ENCODE measurements at regions not wholly inside any gene's neighbourhood (a gene's known extent, or its start where the extent isn't known, plus 50 kb on each side); places are given as distances from the start of the nearest gene placed in this dataset.
A peak's percentile ranks its signal among the peaks of the same experiment; 100 is the strongest.

DNA sequence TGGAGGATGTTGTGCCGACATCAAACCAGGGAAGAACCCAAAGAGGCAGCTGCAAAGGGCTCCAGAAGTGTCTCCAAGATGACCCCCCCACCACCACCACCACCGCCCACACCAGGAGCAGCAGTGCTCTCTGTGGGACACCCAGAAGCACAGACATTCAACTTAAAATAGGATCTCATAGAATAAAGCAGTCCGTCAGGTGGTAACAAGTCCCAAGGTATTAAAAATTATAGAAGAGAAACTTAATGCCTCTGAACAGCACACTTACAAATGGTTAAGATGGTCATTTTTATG lies 155.5 kb upstream of the ID2 start:
- Histone ChIP-seq H3K4me1 (peaks cover 89% of the 10 kb centered on the region), H3K9me3 (ENCODE audit: control insufficient read depth, low read length) (no peaks in the 10 kb centered on the region), H3K27ac (peak overlapping the region; percentile 100), H3K4me2 (ENCODE audit: low read length) (peak overlapping the region; percentile 70), H3K79me2 (peaks cover 10% of the 10 kb centered on the region), H3K9ac (peak overlapping the region; percentile 35), H2AFZ (no peak overlapping the region), H3K36me3 (ENCODE audit: control insufficient read depth, insufficient read depth, low read length) (no peaks in the 10 kb centered on the region), H3K27me3 (ENCODE audit: control insufficient read depth, insufficient read depth, low read length) (no peaks in the 10 kb centered on the region), H3K4me3 (ENCODE audit: low read depth, low read length) (peak overlapping the region; percentile 50)
- TF ChIP-seq, protein P1, sequence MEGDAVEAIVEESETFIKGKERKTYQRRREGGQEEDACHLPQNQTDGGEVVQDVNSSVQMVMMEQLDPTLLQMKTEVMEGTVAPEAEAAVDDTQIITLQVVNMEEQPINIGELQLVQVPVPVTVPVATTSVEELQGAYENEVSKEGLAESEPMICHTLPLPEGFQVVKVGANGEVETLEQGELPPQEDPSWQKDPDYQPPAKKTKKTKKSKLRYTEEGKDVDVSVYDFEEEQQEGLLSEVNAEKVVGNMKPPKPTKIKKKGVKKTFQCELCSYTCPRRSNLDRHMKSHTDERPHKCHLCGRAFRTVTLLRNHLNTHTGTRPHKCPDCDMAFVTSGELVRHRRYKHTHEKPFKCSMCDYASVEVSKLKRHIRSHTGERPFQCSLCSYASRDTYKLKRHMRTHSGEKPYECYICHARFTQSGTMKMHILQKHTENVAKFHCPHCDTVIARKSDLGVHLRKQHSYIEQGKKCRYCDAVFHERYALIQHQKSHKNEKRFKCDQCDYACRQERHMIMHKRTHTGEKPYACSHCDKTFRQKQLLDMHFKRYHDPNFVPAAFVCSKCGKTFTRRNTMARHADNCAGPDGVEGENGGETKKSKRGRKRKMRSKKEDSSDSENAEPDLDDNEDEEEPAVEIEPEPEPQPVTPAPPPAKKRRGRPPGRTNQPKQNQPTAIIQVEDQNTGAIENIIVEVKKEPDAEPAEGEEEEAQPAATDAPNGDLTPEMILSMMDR (IDR thresholded peaks at IDR 0.05), result no peak

DNA sequence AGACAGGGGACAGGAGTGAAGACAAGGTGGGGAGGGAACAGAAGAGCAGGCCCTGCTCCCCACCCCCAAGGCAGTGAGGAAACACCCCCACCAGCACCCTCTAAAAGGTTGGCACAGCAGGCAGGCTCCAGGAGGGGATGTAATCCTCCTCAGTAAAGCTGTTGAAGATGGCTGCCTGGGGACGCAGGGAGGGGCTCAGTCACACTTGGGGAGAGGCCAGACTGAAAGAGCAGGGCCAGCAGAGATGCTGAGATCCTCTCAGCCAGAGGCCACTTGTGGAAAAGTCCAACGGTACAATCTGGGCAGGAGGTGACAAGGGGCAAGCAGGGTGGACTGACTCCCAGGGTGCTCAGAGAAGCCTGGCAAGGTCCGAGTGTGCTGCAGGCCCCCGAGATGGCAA lies 154.8 kb upstream of the ID2 start:
- peak overlapping the region; percentile 27 for H2AFZ ChIP-seq
- TF ChIP-seq, protein P1 (IDR thresholded peaks at IDR 0.05), result no peak
- H3K27me3 ChIP-seq (ENCODE audit: control insufficient read depth, insufficient read depth, low read length), result no peaks in the 10 kb centered on the region
- peaks cover 95% of the 10 kb centered on the region for H3K4me1 ChIP-seq
- H3K36me3 ChIP-seq (ENCODE audit: control insufficient read depth, insufficient read depth, low read length), result no peaks in the 10 kb centered on the region
- peak overlapping the region; percentile 50 for H3K4me3 ChIP-seq (ENCODE audit: low read depth, low read length)
- H3K9ac ChIP-seq, result peak overlapping the region; percentile 12
- no peaks in the 10 kb centered on the region for H3K9me3 ChIP-seq (ENCODE audit: control insufficient read depth, low read length)
- H3K79me2 ChIP-seq, result peaks cover 11% of the 10 kb centered on the region
- H3K27ac ChIP-seq, result peak overlapping the region; percentile 100
- peak overlapping the region; percentile 70 for H3K4me2 ChIP-seq (ENCODE audit: low read length)

DNA sequence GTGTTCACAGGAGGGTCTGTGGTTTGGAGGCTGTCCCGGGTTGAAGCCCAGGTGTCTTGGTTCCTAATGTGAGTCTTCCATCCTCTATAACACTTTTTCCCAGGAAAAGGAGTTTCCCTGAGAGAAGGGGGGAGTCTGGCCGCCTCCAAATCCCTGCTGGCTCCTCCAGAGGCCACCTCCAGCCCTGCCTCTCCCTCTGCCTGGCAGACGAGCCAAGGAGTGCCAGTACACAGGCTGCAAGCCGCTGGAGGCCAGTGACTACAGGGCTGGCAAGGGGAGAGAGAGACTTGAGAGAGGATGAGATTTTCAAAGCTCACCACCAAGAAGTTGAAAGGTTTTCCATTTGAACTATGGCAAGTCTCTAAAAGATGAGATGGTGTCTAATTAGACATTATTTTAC lies 154.2 kb upstream of the ID2 start:
- peaks cover 11% of the 10 kb centered on the region for H3K79me2 ChIP-seq
- no peak overlapping the region for H2AFZ ChIP-seq
- peak overlapping the region; percentile 10 for H3K4me2 ChIP-seq (ENCODE audit: low read length)
- peak overlapping the region; percentile 100 for H3K27ac ChIP-seq
- TF ChIP-seq, protein P1 (IDR thresholded peaks at IDR 0.05), result no peak
- H3K27me3 ChIP-seq (ENCODE audit: control insufficient read depth, insufficient read depth, low read length), result no peaks in the 10 kb centered on the region
- H3K36me3 ChIP-seq (ENCODE audit: control insufficient read depth, insufficient read depth, low read length), result no peaks in the 10 kb centered on the region
- peak overlapping the region; percentile 12 for H3K9ac ChIP-seq
- H3K4me1 ChIP-seq, result peaks cover 95% of the 10 kb centered on the region
- H3K9me3 ChIP-seq (ENCODE audit: control insufficient read depth, low read length), result no peaks in the 10 kb centered on the region
- no peak overlapping the region for H3K4me3 ChIP-seq (ENCODE audit: low read depth, low read length)

DNA sequence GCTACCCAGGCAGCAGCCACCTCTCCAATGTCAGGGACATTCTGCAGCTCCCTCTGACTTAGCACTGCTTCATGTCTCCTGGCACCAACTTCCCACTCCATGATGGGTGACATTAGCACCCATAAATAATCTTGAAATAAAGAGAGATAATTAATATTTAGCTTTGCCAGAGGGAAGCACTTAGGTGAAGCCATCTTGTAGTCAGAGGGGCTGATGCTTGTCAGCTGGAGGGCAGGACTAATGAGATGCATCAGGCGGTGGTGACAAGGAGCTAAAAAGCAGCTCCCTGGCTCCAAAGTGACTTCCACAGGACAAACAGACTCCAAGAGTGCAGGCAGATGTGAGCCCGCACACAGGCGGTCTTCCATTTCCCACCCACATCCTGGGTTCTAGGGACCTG lies 153.0 kb upstream of the ID2 start:
- Histone ChIP-seq H3K36me3 (ENCODE audit: control insufficient read depth, insufficient read depth, low read length) (no peaks in the 10 kb centered on the region), H3K4me2 (ENCODE audit: low read length) (peak overlapping the region; percentile 32), H3K27ac (peak overlapping the region; percentile 100), H3K27me3 (ENCODE audit: control insufficient read depth, insufficient read depth, low read length) (no peaks in the 10 kb centered on the region), H3K4me1 (peaks cover 95% of the 10 kb centered on the region), H3K4me3 (ENCODE audit: low read depth, low read length) (no peak overlapping the region), H3K9ac (no peak overlapping the region), H3K79me2 (peaks cover 11% of the 10 kb centered on the region), H2AFZ (peak overlapping the region; percentile 22), H3K9me3 (ENCODE audit: control insufficient read depth, low read length) (no peaks in the 10 kb centered on the region)
- TF ChIP-seq, protein P1 (IDR thresholded peaks at IDR 0.05), result no peak

DNA sequence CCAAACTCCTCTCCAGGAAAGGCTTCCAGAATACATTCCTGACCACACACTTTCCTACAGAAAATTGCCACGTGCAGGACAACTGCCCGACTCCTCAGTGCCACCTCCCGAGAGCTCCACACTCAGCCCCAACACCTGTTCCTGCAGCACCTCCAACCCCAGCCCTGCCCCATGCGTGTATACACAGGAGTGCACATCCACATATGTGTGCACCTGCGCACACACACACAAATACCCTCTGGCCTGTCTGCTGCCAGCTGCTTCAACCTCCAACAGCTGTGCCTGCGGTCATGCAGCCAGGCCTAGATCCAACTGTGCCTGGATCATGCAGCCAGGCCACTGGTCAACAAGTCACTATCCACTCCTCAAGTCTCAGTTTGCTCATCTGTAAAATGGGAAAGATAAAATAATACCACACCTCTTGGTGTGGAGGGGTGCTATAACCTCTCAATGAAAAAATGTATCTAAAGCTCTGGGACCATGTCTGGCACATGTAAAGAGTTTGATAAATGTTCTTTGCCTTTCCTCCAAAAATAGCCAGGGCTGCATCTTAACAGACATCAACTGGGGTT lies 152.1 kb upstream of the ID2 start:
- no peaks in the 10 kb centered on the region for H3K36me3 ChIP-seq (ENCODE audit: control insufficient read depth, insufficient read depth, low read length)
- TF ChIP-seq, protein P1 (IDR thresholded peaks at IDR 0.05), result no peak
- peak overlapping the region; percentile 100 for H3K27ac ChIP-seq
- no peak overlapping the region for H3K9ac ChIP-seq
- H3K27me3 ChIP-seq (ENCODE audit: control insufficient read depth, insufficient read depth, low read length), result no peaks in the 10 kb centered on the region
- H3K4me1 ChIP-seq, result peaks cover 95% of the 10 kb centered on the region
- H2AFZ ChIP-seq, result no peak overlapping the region
- peaks cover 11% of the 10 kb centered on the region for H3K79me2 ChIP-seq
- H3K4me2 ChIP-seq (ENCODE audit: low read length), result peak overlapping the region; percentile 3
- no peak overlapping the region for H3K4me3 ChIP-seq (ENCODE audit: low read depth, low read length)
- no peaks in the 10 kb centered on the region for H3K9me3 ChIP-seq (ENCODE audit: control insufficient read depth, low read length)

All from parathyroid adenoma (tissue), 2 donors.